ENCODE measurements at regions not wholly inside any gene's neighbourhood (a gene's known extent, or its start where the extent isn't known, plus 50 kb on each side); places are given as distances from the start of the nearest gene placed in this dataset.

DNA sequence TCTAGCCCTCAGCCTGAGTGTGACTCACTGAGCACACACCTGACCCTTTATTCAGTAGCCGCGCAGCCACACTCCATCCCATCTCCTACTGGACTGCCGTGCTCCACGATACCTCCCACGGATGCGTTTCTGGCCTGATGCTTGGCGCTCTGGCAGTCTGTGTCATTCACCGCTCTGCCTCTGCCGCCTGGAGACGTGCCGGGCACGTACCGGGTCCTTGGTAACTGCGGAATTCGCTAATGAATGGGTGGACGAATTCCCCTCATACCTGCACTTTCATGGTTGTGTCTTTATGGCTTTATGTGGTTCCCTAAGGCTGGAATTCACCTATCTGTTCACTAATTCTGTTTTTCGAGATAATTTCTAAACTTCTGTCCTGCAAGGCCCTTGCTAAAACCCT is 405.7 kb downstream of the QKI start:
- no peak overlapping the region for H3K27ac ChIP-seq (ENCODE audit: extremely low read length, insufficient read depth, low read length)
- POLR2A ChIA-PET, result no interaction called here
- no peaks in the 10 kb centered on the region for H3K9me3 ChIP-seq (ENCODE audit: low read length)
- no peaks in the 10 kb centered on the region for H3K36me3 ChIP-seq (replicated peaks in 1 of 2; ENCODE audit: control insufficient read depth in 1 of 2, insufficient read depth in 2 of 2, low read length in 2 of 2)
- in situ Hi-C loops (cut with HindIII; ENCODE audit: extremely low pct_ligation_motif_present, low pct_unique_long_range_greater_than_20kb), result no loop called here
- no peak for FAIRE-seq
- no TSS peak for BruUV-seq (replicated peaks)
- peaks cover 0 to 44% of the 10 kb centered on the region in 2 experiments; a peak in 3 of 5 replicates for H3K27me3 ChIP-seq (ENCODE audit: control insufficient read depth in 1 of 2, insufficient read depth in 2 of 2, low read length in 2 of 2)
- no peak for TF ChIP-seq FOXC1 (CRISPR knock-in tag; IDR thresholded peaks at IDR 0.05; ENCODE audit: borderline replicate concordance)
- no peak for TF ChIP-seq ZNF709 (CRISPR knock-in tag; IDR thresholded peaks at IDR 0.05)
- no peak for TF ChIP-seq TBP (CRISPR knock-in tag; IDR thresholded peaks at IDR 0.05)
- no peak for TF ChIP-seq SIX1 (CRISPR knock-in tag; IDR thresholded peaks at IDR 0.05; ENCODE audit: borderline replicate concordance)
- no peak for TF ChIP-seq ZNF331 (CRISPR knock-in tag; IDR thresholded peaks at IDR 0.05)
- TF ChIP-seq, protein P1, sequence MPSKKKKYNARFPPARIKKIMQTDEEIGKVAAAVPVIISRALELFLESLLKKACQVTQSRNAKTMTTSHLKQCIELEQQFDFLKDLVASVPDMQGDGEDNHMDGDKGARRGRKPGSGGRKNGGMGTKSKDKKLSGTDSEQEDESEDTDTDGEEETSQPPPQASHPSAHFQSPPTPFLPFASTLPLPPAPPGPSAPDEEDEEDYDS (CRISPR knock-in tag; IDR thresholded peaks at IDR 0.05), result no peak
- TF ChIP-seq FOXK2 (IDR thresholded peaks at IDR 0.05), result no peak
- DNase-seq (ENCODE audit: low spot score), result no peak
- intact Hi-C loops (cut with micrococcal nuclease; ENCODE audit: unreplicated experiment), result no loop called here
- no peak overlapping the region for H2AFZ ChIP-seq (ENCODE audit: low read length)
- no peaks in the 10 kb centered on the region for H3K4me1 ChIP-seq (ENCODE audit: insufficient read depth, low read length)
- CTCF ChIA-PET (ENCODE audit: low intra/inter-chr PET ratio, low total read pairs), result no interaction called here
- H3K4me2 ChIP-seq (ENCODE audit: low read depth, low read length), result no peak overlapping the region
- WGBS (ENCODE audit: low lambda C conversion rate), result 62% methylated on average over 17 of the region's 17 CpGs
- H4K20me1 ChIP-seq (ENCODE audit: insufficient read depth, low read length), result no peaks in the 10 kb centered on the region
- ATAC-seq, result no peak
- H3K9ac ChIP-seq (ENCODE audit: insufficient read depth, low read depth, low read length), result no peak overlapping the region
- H3K4me3 ChIP-seq (replicated peaks in 1 of 3; ENCODE audit: insufficient read depth in 1 of 3, low read depth in 2 of 3, low read length in 3 of 3), result no peak overlapping the region
- H3K79me2 ChIP-seq (ENCODE audit: insufficient read depth, low read length), result no peaks in the 10 kb centered on the region

- BruUV-seq (replicated peaks), result no TSS peak
- H3K9me3 ChIP-seq (ENCODE audit: low read length), result no peaks in the 10 kb centered on the region
- peaks cover 0 to 34% of the 10 kb centered on the region in 2 experiments; a peak in 3 of 5 replicates for H3K27me3 ChIP-seq (ENCODE audit: control insufficient read depth in 1 of 2, insufficient read depth in 2 of 2, low read length in 2 of 2)
- POLR2A ChIA-PET, result no interaction called here
- H3K79me2 ChIP-seq (ENCODE audit: insufficient read depth, low read length), result no peaks in the 10 kb centered on the region
- ATAC-seq, result no peak
- H3K4me1 ChIP-seq (ENCODE audit: insufficient read depth, low read length), result no peaks in the 10 kb centered on the region
- in situ Hi-C loops (cut with HindIII; ENCODE audit: extremely low pct_ligation_motif_present, low pct_unique_long_range_greater_than_20kb) (no loop called here), intact Hi-C loops (cut with micrococcal nuclease; ENCODE audit: unreplicated experiment) (no loop called here)
- CTCF ChIA-PET (ENCODE audit: low intra/inter-chr PET ratio, low total read pairs), result no interaction called here
- no peaks in the 10 kb centered on the region for H3K36me3 ChIP-seq (replicated peaks in 1 of 2; ENCODE audit: control insufficient read depth in 1 of 2, insufficient read depth in 2 of 2, low read length in 2 of 2)
- H2AFZ ChIP-seq (ENCODE audit: low read length), result no peak overlapping the region
- no peak overlapping the region for H3K4me2 ChIP-seq (ENCODE audit: low read depth, low read length)
- DNase-seq (ENCODE audit: low spot score), result no peak
- H3K4me3 ChIP-seq (replicated peaks in 1 of 3; ENCODE audit: insufficient read depth in 1 of 3, low read depth in 2 of 3, low read length in 3 of 3), result no peak overlapping the region
- H4K20me1 ChIP-seq (ENCODE audit: insufficient read depth, low read length), result no peaks in the 10 kb centered on the region
- FAIRE-seq, result no peak
- H3K9ac ChIP-seq (ENCODE audit: insufficient read depth, low read depth, low read length), result no peak overlapping the region
- no peak overlapping the region for H3K27ac ChIP-seq (ENCODE audit: extremely low read length, insufficient read depth, low read length)
- TF ChIP-seq TBX2 (CRISPR knock-in tag; IDR thresholded peaks at IDR 0.05; ENCODE audit: borderline replicate concordance), result no peak
- TF ChIP-seq PATZ1 (CRISPR knock-in tag; IDR thresholded peaks at IDR 0.05), result no peak
- TF ChIP-seq BHLHE40 (IDR thresholded peaks at IDR 0.05; ENCODE audit: low read length), result no peak
- TF ChIP-seq ZBTB7A (CRISPR knock-in tag; IDR thresholded peaks at IDR 0.05), result no peak
- TF ChIP-seq, protein P2, sequence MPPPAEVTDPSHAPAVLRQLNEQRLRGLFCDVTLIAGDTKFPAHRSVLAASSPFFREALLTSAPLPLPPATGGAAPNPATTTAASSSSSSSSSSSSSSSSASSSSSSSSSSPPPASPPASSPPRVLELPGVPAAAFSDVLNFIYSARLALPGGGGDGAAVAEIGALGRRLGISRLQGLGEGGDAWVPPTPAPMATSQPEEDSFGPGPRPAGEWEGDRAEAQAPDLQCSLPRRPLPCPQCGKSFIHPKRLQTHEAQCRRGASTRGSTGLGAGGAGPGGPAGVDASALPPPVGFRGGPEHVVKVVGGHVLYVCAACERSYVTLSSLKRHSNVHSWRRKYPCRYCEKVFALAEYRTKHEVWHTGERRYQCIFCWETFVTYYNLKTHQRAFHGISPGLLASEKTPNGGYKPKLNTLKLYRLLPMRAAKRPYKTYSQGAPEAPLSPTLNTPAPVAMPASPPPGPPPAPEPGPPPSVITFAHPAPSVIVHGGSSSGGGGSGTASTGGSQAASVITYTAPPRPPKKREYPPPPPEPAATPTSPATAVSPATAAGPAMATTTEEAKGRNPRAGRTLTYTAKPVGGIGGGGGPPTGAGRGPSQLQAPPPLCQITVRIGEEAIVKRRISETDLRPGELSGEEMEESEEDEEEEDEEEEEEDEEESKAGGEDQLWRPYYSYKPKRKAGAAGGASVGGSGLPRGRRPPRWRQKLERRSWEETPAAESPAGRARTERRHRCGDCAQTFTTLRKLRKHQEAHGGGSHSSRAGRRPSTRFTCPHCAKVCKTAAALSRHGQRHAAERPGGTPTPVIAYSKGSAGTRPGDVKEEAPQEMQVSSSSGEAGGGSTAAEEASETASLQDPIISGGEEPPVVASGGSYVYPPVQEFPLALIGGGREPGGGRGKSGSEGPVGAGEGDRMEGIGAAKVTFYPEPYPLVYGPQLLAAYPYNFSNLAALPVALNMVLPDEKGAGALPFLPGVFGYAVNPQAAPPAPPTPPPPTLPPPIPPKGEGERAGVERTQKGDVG (CRISPR knock-in tag; IDR thresholded peaks at IDR 0.05; ENCODE audit: borderline replicate concordance), result no peak
- no peak for TF ChIP-seq HNRNPH1 (optimal IDR thresholded peaks at IDR 0.05; ENCODE audit: low read depth, low read length)
- TF ChIP-seq, protein P3, sequence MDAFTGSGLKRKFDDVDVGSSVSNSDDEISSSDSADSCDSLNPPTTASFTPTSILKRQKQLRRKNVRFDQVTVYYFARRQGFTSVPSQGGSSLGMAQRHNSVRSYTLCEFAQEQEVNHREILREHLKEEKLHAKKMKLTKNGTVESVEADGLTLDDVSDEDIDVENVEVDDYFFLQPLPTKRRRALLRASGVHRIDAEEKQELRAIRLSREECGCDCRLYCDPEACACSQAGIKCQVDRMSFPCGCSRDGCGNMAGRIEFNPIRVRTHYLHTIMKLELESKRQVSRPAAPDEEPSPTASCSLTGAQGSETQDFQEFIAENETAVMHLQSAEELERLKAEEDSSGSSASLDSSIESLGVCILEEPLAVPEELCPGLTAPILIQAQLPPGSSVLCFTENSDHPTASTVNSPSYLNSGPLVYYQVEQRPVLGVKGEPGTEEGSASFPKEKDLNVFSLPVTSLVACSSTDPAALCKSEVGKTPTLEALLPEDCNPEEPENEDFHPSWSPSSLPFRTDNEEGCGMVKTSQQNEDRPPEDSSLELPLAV (CRISPR knock-in tag; conservative IDR thresholded peaks at IDR 0.05; ENCODE audit: low read depth), result no peak
Observed at GRCh38 chr6:163818719-163819118, 404.2 kb downstream of the QKI start.

Measured in HepG2 (cell line).